ENCODE measurements at regions not wholly inside any gene's neighbourhood (a gene's known extent, or its start where the extent isn't known, plus 50 kb on each side); places are given as distances from the start of the nearest gene placed in this dataset.

DNA sequence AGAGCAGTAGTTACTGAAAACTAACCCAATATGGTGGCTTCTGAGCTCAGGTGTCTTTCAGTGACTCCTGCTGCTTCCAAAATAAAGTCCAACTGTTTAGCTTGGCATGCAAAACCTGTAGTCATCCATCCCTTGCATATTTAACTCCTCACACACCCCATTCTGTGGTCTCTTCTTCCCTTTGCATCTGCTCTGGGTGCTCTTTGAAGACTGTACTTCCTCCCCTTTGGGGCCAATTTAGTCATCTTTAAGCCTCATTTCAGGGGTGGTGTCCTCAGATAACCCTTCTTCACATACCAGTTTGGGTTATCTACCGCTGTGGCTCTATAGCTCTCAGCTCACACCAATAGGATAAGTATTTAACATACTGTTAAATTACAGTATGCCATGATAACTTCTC, 209.9 kb upstream of the DMRT1 start:
- Histone ChIP-seq H3K4me1 (ENCODE audit: insufficient read depth) (peaks cover 6% of the 10 kb centered on the region), H3K27me3 (no peaks in the 10 kb centered on the region), H3K9me3 (no peaks in the 10 kb centered on the region), H3K36me3 (no peaks in the 10 kb centered on the region), H3K4me3 (no peak overlapping the region), H3K27ac (no peak overlapping the region)
- TF ChIP-seq POLR2A (IDR thresholded peaks at IDR 0.05) (no peak), EP300 (IDR thresholded peaks at IDR 0.05) (no peak)
- TF ChIP-seq, protein P1, sequence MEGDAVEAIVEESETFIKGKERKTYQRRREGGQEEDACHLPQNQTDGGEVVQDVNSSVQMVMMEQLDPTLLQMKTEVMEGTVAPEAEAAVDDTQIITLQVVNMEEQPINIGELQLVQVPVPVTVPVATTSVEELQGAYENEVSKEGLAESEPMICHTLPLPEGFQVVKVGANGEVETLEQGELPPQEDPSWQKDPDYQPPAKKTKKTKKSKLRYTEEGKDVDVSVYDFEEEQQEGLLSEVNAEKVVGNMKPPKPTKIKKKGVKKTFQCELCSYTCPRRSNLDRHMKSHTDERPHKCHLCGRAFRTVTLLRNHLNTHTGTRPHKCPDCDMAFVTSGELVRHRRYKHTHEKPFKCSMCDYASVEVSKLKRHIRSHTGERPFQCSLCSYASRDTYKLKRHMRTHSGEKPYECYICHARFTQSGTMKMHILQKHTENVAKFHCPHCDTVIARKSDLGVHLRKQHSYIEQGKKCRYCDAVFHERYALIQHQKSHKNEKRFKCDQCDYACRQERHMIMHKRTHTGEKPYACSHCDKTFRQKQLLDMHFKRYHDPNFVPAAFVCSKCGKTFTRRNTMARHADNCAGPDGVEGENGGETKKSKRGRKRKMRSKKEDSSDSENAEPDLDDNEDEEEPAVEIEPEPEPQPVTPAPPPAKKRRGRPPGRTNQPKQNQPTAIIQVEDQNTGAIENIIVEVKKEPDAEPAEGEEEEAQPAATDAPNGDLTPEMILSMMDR (IDR thresholded peaks at IDR 0.05), result no peak
- no peak for DNase-seq
- intact Hi-C loops (cut with DNase I), result no loop called here
- WGBS, 3 donors, result 57 to 89% (median 82%) methylated on average over 1 of the region's 1 CpG

DNA sequence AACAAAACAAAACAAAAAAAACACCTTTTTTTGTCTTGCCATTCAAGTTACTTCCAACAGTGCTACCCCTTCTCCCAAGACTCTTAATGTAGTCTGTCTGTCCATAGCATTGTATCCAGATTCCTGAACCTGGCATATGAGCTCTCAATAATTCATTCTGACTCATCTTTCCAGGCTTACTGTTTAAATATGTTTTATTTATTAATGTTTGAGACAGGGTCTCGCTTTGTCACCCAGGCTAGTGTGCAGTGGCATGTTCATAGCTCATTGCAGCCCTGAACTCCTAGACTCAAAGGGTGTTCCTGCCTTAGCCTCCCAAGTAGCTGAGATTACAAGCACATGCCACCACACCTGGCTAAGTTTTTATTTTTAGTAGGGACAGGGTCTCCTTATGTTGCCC, 208.0 kb upstream of the DMRT1 start:
- intact Hi-C loops (cut with DNase I), result no loop called here
- Histone ChIP-seq H3K36me3 (no peaks in the 10 kb centered on the region), H3K9me3 (no peaks in the 10 kb centered on the region), H3K4me1 (ENCODE audit: insufficient read depth) (no peaks in the 10 kb centered on the region), H3K27me3 (no peaks in the 10 kb centered on the region), H3K27ac (no peak overlapping the region), H3K4me3 (no peak overlapping the region)
- TF ChIP-seq EP300 (IDR thresholded peaks at IDR 0.05) (no peak), POLR2A (IDR thresholded peaks at IDR 0.05) (no peak)
- TF ChIP-seq, protein P1 (IDR thresholded peaks at IDR 0.05), result no peak
- 87 to 100% (median 97%) methylated on average over 1 of the region's 1 CpG for WGBS, 3 donors
- no peak for DNase-seq

DNA sequence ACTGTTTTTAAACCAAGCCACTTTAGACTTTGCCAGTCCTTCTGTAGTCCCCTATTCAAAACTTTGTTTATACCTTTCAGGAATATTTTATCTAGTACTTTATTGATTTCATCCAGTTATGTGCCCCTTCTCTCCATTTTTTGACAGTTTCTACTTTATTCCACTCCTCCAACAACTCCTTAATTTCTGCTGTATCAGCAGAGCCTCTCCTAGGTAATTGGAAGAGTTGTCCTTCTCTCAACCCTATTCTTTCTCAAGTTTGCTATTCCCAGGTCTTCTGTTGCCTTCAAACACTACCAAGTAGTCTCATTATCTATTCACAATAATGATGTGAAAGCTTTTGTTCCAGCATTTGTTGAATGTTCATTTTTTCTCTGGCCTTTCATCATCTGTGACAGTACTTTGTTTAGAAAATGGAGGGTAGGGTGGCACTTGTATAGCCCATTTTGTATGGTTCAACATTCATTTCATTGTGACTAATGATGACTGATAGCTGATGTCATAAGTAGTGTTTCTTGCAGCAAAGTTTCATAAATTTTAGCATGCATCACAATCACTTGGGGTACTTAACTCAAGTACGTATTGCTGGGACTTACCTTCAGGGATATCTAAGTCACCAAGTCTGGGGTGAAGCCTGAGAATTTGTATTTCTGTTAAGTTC, 204.4 kb upstream of the DMRT1 start:
- Histone ChIP-seq H3K4me3 (no peak overlapping the region), H3K36me3 (no peaks in the 10 kb centered on the region), H3K9me3 (no peaks in the 10 kb centered on the region), H3K27ac (no peak overlapping the region), H3K4me1 (ENCODE audit: insufficient read depth) (peaks cover 2% of the 10 kb centered on the region), H3K27me3 (no peaks in the 10 kb centered on the region)
- intact Hi-C loops (cut with DNase I), result no loop called here
- TF ChIP-seq, protein P1 (IDR thresholded peaks at IDR 0.05), result no peak
- TF ChIP-seq POLR2A (IDR thresholded peaks at IDR 0.05), result no peak
- TF ChIP-seq EP300 (IDR thresholded peaks at IDR 0.05), result no peak
- WGBS, 3 donors, result 92 to 100% (median 97%) methylated on average over 1 of the region's 1 CpG
- no peak for DNase-seq

DNA sequence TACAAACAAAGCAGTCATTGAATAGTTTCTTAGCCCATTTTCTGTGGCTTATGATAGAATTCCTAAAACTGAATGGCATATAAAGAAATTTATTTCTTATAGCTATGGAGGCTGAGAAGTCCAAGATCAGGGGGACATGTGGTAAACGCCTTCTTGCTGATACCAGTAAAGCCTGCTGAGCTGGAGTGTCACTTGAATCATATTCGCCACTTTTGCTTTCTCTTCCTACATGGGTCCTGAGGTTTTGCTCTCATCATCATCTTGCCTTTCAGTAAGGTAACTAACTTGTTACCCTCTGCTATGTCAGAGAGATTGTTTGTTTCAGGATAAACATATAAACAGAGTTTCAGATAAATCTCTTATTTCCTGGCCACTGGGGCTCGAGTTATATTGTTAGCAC, 203.3 kb upstream of the DMRT1 start:
- Histone ChIP-seq H3K4me3 (no peak overlapping the region), H3K36me3 (no peaks in the 10 kb centered on the region), H3K27ac (no peak overlapping the region), H3K27me3 (no peaks in the 10 kb centered on the region), H3K4me1 (ENCODE audit: insufficient read depth) (peaks cover 2% of the 10 kb centered on the region), H3K9me3 (no peaks in the 10 kb centered on the region)
- 61 to 75% (median 69%) methylated on average over 3 of the region's 3 CpGs for WGBS, 3 donors
- intact Hi-C loops (cut with DNase I), result no loop called here
- DNase-seq, result no peak
- TF ChIP-seq, protein P1 (IDR thresholded peaks at IDR 0.05), result no peak
- TF ChIP-seq POLR2A (IDR thresholded peaks at IDR 0.05) (no peak), EP300 (IDR thresholded peaks at IDR 0.05) (no peak)
